ENCODE measurements at regions not wholly inside any gene's neighbourhood (a gene's known extent, or its start where the extent isn't known, plus 50 kb on each side); places are given as distances from the start of the nearest gene placed in this dataset.

DNA sequence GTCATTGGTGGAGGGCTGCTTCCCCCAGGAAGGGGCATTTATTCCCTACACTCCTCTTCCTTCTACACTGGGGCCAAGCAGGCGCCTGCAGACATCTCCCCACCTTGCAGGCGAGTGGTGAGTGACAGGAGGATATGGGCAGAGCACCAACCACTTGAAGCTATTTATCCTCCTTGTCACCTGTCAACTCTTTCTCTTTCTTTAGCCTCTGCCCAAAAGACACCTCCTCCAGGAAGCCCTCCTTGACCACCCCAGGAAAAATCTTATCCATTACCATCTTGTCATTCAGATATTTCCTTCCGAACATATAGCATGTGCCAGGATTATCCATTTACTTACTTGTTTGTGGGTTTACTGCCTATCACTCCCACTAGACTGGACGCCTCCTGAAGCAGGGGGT is 362.4 kb downstream of the MN1 start:
- TF ChIP-seq CTCF (IDR thresholded peaks at IDR 0.05) = no peak
- no peak for TF ChIP-seq POLR2A (IDR thresholded peaks at IDR 0.05)

Measured in prostate gland (tissue), 2 donors.